ES-I3 (cell line): ENCODE measurements at regions not wholly inside any gene's neighbourhood (a gene's known extent, or its start where the extent isn't known, plus 50 kb on each side); places are given as distances from the start of the nearest gene placed in this dataset.

Experiments used
- H3K36me3 ChIP-seq: 2 replicates; pipeline ENCODE4 v1.6.1; 2013; ENCODE audit warnings: mild to moderate bottlenecking, low read length, control low read depth, moderate library complexity; ENCODE audit not compliant: insufficient read depth
- H3K4me1 ChIP-seq: 2 replicates; pipeline ENCODE4 v1.6.1; 2013; ENCODE audit warnings: mild to moderate bottlenecking, control low read depth, low read length; ENCODE audit not compliant: insufficient read depth
- H3K9ac ChIP-seq: 2 replicates; pipeline ENCODE4 v1.6.1; 2013; ENCODE audit warnings: low read depth, mild to moderate bottlenecking, low read length, moderate library complexity
- H3K9me3 ChIP-seq: 2 replicates; pipeline ENCODE4 v1.6.1; 2013; ENCODE audit warnings: mild to moderate bottlenecking, low read length, moderate library complexity; ENCODE audit not compliant: control insufficient read depth, insufficient read depth

GRCh38 chr3:82940124-82940523 lies 1178.7 kb upstream of the GBE1 start:
- Histone ChIP-seq H3K9ac (no peak overlapping the region), H3K36me3 (no peaks in the 10 kb centered on the region), H3K4me1 (no peaks in the 10 kb centered on the region), H3K9me3 (peaks cover 7% of the 10 kb centered on the region)

DNA sequence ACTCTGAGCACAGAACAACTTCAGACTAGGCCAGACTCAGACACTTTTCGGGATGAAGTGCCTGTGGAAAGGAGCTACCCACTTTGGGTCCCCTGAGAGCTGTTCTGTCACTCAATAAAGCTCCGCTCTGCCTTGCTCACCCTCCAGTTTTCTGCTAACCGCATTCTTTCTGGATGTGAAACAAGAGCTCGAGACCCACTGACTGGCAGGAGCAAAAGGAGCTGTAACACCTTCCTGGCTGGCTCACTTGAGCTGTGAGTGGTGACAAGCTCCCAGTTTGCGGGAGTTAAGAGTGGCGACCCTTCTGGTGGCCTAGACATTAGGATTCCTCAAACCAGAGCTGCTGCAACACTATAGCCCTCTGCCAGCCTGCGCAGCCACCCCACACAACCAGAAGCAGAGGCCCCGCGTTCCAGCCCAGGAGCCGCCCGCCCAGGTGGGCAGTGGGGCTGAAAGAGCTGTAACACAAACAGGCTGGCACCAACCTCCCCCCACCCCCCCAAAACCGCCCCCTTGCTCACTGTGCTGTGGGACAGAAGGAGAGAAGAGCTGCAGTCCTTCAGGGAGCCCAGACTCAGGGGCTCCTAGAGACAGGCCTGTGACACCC lies 1178.1 kb upstream of the GBE1 start:
- H3K4me1 ChIP-seq, result no peaks in the 10 kb centered on the region
- H3K9ac ChIP-seq, result no peak overlapping the region
- H3K36me3 ChIP-seq, result no peaks in the 10 kb centered on the region
- peaks cover 7% of the 10 kb centered on the region for H3K9me3 ChIP-seq

DNA sequence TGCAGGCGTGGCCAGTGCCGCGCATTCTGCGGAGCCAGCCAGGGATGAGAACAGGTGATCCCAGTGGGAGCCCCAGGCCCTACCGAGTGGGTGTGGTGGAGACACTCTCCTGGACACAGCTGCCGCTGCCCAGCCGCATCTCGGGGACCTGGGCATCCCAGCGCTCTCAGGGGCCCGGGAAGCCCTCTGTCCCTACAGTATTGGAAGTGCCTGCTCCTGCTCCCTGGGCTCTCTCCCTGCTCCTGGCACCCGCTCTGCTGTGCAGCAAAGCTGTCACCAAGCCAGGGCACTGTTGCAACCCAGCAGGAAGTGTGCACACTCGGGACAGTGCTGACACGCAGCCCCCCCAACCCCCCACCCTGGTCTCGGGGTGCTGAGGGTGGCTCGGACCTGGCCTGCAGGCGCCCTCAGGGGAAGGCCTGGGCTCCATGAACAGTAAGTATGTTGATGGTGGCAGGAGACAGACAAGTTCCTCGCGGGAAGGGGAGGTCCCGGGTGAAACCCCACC lies 1177.4 kb upstream of the GBE1 start:
- H3K9ac ChIP-seq, result no peak overlapping the region
- no peaks in the 10 kb centered on the region for H3K4me1 ChIP-seq
- peaks cover 4% of the 10 kb centered on the region for H3K9me3 ChIP-seq
- H3K36me3 ChIP-seq, result no peaks in the 10 kb centered on the region

- H3K9ac ChIP-seq, result no peak overlapping the region
Measured at GRCh38 chr3:82927309-82928253, 1166.1 kb upstream of the GBE1 start.

DNA sequence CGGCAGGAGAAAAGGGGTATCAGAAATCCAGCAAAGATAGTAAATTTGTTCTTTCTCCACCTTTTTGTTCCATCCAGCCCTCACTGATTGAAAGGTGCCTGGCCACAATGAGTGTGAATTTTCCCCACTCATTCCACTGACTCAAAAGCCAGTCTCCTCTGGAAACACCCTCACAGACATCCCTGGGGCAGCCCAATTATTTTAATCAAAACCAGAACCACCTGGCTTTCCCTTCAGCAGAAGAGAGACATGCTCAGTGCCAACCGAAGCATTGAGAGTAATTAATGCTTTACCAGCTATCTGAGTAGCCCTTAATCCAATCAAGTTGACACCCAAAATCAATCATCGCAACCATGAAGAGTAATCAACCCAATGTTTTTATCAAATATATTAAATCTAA lies 1129.6 kb upstream of the GBE1 start:
- Histone ChIP-seq H3K9ac (no peak overlapping the region), H3K9me3 (no peaks in the 10 kb centered on the region), H3K4me1 (no peaks in the 10 kb centered on the region), H3K36me3 (no peaks in the 10 kb centered on the region)

More at GRCh38 chr3:82927309-82928253, 1166.1 kb upstream of the GBE1 start:
- Histone ChIP-seq H3K9me3 (no peaks in the 10 kb centered on the region), H3K36me3 (no peaks in the 10 kb centered on the region), H3K4me1 (no peaks in the 10 kb centered on the region)

GRCh38 chr3:82883072-82883471 lies 1121.6 kb upstream of the GBE1 start:
- Histone ChIP-seq H3K9me3 (no peaks in the 10 kb centered on the region), H3K4me1 (no peaks in the 10 kb centered on the region), H3K9ac (no peak overlapping the region), H3K36me3 (no peaks in the 10 kb centered on the region)

DNA sequence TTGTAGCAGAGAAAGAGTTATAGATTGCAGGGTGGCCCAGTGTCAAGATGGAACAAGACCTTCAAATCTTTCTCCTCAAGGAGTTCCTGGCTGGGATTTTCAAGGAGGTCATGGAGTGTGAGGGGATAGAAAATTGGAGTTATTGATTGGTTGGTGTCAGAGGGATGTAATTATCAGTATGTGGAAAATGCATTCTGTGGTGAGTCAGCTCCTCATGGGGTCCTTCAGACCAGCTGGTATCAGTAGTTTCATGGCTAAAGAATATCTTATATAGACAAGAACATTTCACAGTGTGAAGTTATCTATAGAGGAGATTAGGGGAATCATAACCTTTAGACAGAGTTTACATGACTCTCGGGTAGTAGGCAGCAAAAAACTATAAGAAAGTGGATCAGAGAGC lies 1114.0 kb upstream of the GBE1 start:
- Histone ChIP-seq H3K9ac (no peak overlapping the region), H3K9me3 (no peaks in the 10 kb centered on the region), H3K4me1 (no peaks in the 10 kb centered on the region), H3K36me3 (no peaks in the 10 kb centered on the region)

- H3K9ac ChIP-seq, result no peak overlapping the region
- H3K4me1 ChIP-seq, result no peaks in the 10 kb centered on the region
- H3K36me3 ChIP-seq, result no peaks in the 10 kb centered on the region
- H3K9me3 ChIP-seq, result peaks cover 5% of the 10 kb centered on the region; the same call in 1 of the 2 replicates
Measured at GRCh38 chr3:82839871-82840270, 1078.4 kb upstream of the GBE1 start.

- Histone ChIP-seq H3K9me3 (no peaks in the 10 kb centered on the region), H3K9ac (no peak overlapping the region), H3K36me3 (no peaks in the 10 kb centered on the region), H3K4me1 (no peaks in the 10 kb centered on the region)
Measured at GRCh38 chr3:82834098-82834497, 1072.7 kb upstream of the GBE1 start.

DNA sequence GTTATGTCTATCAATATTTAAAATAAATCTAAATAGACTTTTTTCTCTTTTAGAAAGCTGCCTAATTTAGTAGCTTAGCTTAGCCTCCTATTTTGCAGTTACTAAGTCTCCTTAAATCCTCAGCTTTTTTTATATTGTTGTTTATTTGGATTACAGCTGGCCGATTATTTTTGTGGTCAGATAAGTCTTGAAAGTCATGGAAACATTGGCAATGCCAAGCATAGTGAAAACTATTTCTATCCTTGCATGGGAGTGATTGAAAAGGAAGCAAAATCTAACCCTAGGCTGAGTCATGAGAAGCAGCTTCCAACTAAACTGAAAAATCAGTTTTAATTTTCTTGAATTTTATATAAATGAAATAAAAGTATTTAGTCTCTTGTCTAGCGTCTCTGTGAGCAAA lies 1063.0 kb upstream of the GBE1 start:
- no peaks in the 10 kb centered on the region for H3K36me3 ChIP-seq
- H3K4me1 ChIP-seq, result no peaks in the 10 kb centered on the region
- no peak overlapping the region for H3K9ac ChIP-seq
- no peaks in the 10 kb centered on the region for H3K9me3 ChIP-seq

- H3K4me1 ChIP-seq, result no peaks in the 10 kb centered on the region
- H3K36me3 ChIP-seq, result no peaks in the 10 kb centered on the region
- no peak overlapping the region for H3K9ac ChIP-seq
- peaks cover 6% of the 10 kb centered on the region for H3K9me3 ChIP-seq
Measured at GRCh38 chr3:82816086-82816485, 1054.6 kb upstream of the GBE1 start.

GRCh38 chr3:82815417-82816058 lies 1054.1 kb upstream of the GBE1 start:
- peaks cover 6% of the 10 kb centered on the region for H3K9me3 ChIP-seq
- H3K9ac ChIP-seq, result no peak overlapping the region
- no peaks in the 10 kb centered on the region for H3K4me1 ChIP-seq
- no peaks in the 10 kb centered on the region for H3K36me3 ChIP-seq

DNA sequence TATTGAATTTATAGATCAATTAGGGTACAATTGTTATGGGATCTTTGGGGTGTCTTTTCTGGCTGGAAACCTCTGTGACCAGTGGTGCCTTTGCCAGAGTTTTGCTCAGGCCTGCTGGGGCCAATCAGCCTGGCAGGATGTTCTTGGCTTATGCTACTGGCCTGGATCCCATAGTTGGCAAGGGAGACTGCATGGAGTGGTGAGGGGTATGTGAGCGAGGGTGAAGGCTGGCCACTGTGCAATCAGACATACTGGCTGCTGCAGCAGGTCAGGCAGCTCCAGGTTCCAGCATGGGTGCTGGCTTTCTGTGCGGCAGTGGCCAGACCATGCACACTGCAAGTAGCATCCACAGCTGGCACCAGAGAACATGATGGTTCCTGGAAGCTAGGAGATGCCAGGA lies 1053.2 kb upstream of the GBE1 start:
- H3K9me3 ChIP-seq, result peaks cover 6% of the 10 kb centered on the region
- H3K36me3 ChIP-seq, result no peaks in the 10 kb centered on the region
- H3K9ac ChIP-seq, result no peak overlapping the region
- no peaks in the 10 kb centered on the region for H3K4me1 ChIP-seq

DNA sequence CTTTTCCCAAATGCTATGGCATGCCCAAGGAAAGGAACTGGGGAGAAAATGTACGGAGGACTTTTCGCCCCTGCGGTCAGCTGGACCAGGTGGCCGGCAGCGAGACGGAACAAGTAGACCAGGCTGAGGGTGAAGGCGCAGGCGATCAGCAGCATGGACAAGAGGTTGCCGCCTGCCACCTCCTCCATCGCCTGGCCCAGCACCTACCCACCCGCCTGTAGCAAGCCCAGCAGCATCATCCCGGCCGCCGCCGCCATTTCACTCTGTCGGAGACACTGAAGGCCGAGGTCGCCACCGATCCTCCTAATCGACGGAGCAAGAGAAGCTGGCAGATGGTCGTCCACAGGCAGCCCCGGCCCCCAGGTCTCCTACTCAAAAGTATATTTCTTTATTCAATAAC lies 1046.3 kb upstream of the GBE1 start:
- Histone ChIP-seq H3K4me1 (no peaks in the 10 kb centered on the region), H3K9me3 (no peaks in the 10 kb centered on the region), H3K9ac (no peak overlapping the region), H3K36me3 (no peaks in the 10 kb centered on the region)
